GM20431 (cell line): ENCODE measurements at regions not wholly inside any gene's neighbourhood (a gene's known extent, or its start where the extent isn't known, plus 50 kb on each side); places are given as distances from the start of the nearest gene placed in this dataset.

Source experiments
- in situ Hi-C: fragments of 300-500 bp; cut with MseI, MboI; formaldehyde crosslinking; loops from one replicate; pipeline ENCODE4 v1.15.0; 2020; ENCODE audit warnings: low sequenced_read_pairs; ENCODE audit not compliant: unreplicated experiment

GRCh38 chr2:17101596-17101995 lies 416.6 kb downstream of the RAD51AP2 start:
- in situ Hi-C loops, result no loop called here

- in situ Hi-C loops, result no loop called here
These were observed 417.1 kb downstream of the RAD51AP2 start for GRCh38 chr2:17101091-17101490.

- in situ Hi-C loops, result no loop called here
These were observed 422.9 kb downstream of the RAD51AP2 start for GRCh38 chr2:17095340-17095739.

GRCh38 chr2:17093712-17094111 lies 424.5 kb downstream of the RAD51AP2 start:
- in situ Hi-C loops, result no loop called here

- in situ Hi-C loops, result no loop called here
These were observed 421.4 kb upstream of the CYRIA start for GRCh38 chr2:17086990-17087389.

- in situ Hi-C loops, result no loop called here
These were observed 420.0 kb upstream of the CYRIA start for GRCh38 chr2:17085546-17086202.

GRCh38 chr2:17084877-17085276 lies 419.2 kb upstream of the CYRIA start:
- in situ Hi-C loops, result no loop called here

- in situ Hi-C loops, result no loop called here
These were observed 418.3 kb upstream of the CYRIA start for GRCh38 chr2:17083902-17084301.

GRCh38 chr2:17079262-17079661 lies 413.6 kb upstream of the CYRIA start:
- in situ Hi-C loops, result no loop called here

GRCh38 chr2:17076533-17076932 lies 410.9 kb upstream of the CYRIA start:
- in situ Hi-C loops, result no loop called here

- in situ Hi-C loops, result no loop called here
These were observed 405.1 kb upstream of the CYRIA start for GRCh38 chr2:17070711-17071110.

GRCh38 chr2:17069564-17069963 lies 403.9 kb upstream of the CYRIA start:
- in situ Hi-C loops, result no loop called here

GRCh38 chr2:17068021-17068420 lies 402.4 kb upstream of the CYRIA start:
- in situ Hi-C loops, result no loop called here

GRCh38 chr2:17065536-17065935 lies 399.9 kb upstream of the CYRIA start:
- in situ Hi-C loops, result no loop called here

- in situ Hi-C loops, result no loop called here
These were observed 395.4 kb upstream of the CYRIA start for GRCh38 chr2:17061028-17061427.

GRCh38 chr2:17059458-17059857 lies 393.8 kb upstream of the CYRIA start:
- in situ Hi-C loops, result no loop called here

- in situ Hi-C loops, result no loop called here
These were observed 393.3 kb upstream of the CYRIA start for GRCh38 chr2:17058772-17059402.

- in situ Hi-C loops, result no loop called here
These were observed 391.7 kb upstream of the CYRIA start for GRCh38 chr2:17057109-17058017.

GRCh38 chr2:17056236-17056635 lies 390.6 kb upstream of the CYRIA start:
- in situ Hi-C loops, result no loop called here

- in situ Hi-C loops, result no loop called here
These were observed 386.4 kb upstream of the CYRIA start for GRCh38 chr2:17052001-17052400.

- in situ Hi-C loops, result no loop called here
These were observed 385.9 kb upstream of the CYRIA start for GRCh38 chr2:17051538-17051937.
